Kidney (tissue), 13 donors: ENCODE measurements at regions not wholly inside any gene's neighbourhood (a gene's known extent, or its start where the extent isn't known, plus 50 kb on each side); places are given as distances from the start of the nearest gene placed in this dataset.

Experiments used
- DNase-seq, 5 donors: peaks; one replicate each; pipeline ENCODE4 v3.0.0-alpha.2; 2013 to 2020
- FAIRE-seq: peaks from 2 replicates; lab custom pipeline; 2012; peaks lifted over from hg19 to GRCh38; lab: Jason Lieb, UNC
- H3K27ac ChIP-seq, 2 donors: one replicate each; pipeline ENCODE4 v1.7.0; 2013; ENCODE audit warnings: low read depth in 2 of 2, low read length in 2 of 2, inconsistent platforms in 1 of 2
- H3K27me3 ChIP-seq: one replicate; pipeline ENCODE4 v1.7.1; 2013; ENCODE audit warnings: low read length, inconsistent platforms; ENCODE audit not compliant: control insufficient read depth, insufficient read depth
- H3K36me3 ChIP-seq, 3 donors: one replicate each; pipeline versions ENCODE4 v1.7.0 to v1.7.1; 2013; ENCODE audit warnings: low read length in 3 of 3, control low read depth in 1 of 3, inconsistent platforms in 1 of 3; ENCODE audit not compliant: insufficient read depth in 3 of 3, control insufficient read depth in 2 of 3
- H3K4me1 ChIP-seq, 3 donors: one replicate each; pipeline versions ENCODE4 v1.7.0 to v1.7.1; 2013; ENCODE audit warnings: low read length in 3 of 3, inconsistent platforms in 1 of 3, low read depth in 1 of 3; ENCODE audit not compliant: control insufficient read depth in 2 of 3, insufficient read depth in 2 of 3
- H3K4me3 ChIP-seq, 3 donors: one replicate each; pipeline versions ENCODE4 v1.7.0 to v1.8.1; 2013; ENCODE audit warnings: low read length in 3 of 3, control low read depth in 1 of 3, inconsistent platforms in 1 of 3
- H3K9ac ChIP-seq, 3 donors: one replicate each; pipeline versions ENCODE4 v1.7.0 to v1.7.1; 2013; ENCODE audit warnings: low read length in 3 of 3, control low read depth in 1 of 3, inconsistent platforms in 1 of 3
- H3K9me3 ChIP-seq, 3 donors: one replicate each; pipeline versions ENCODE4 v1.7.0 to v1.7.1; 2013; ENCODE audit warnings: low read length in 3 of 3, control low read depth in 1 of 3, inconsistent platforms in 1 of 3; ENCODE audit not compliant: control insufficient read depth in 2 of 3, insufficient read depth in 1 of 3
- intact Hi-C: fragments of 100-400 bp; cut with DNase I; formaldehyde crosslinking; loops from one replicate; pipeline ENCODE4 v1.11.1; 2022
- TF ChIP-seq, protein P1 (sequence below): IDR thresholded peaks from 3 replicates; pipeline ENCODE4 v1.5.1; 2012; ENCODE audit warnings: mild to moderate bottlenecking, moderate library complexity, borderline replicate concordance; ENCODE audit not compliant: insufficient read depth; ENCODE audit errors: extremely low read depth
- donor health status: control.
- donor health status: control.
- donor health status: control.
- donor health status: control.
- donor health status: control.
- donor health status: DM: yes; HTN: yes; CAD: no.
- donor health status: Normal renal cell carcinoma (clear cell type).

DNA sequence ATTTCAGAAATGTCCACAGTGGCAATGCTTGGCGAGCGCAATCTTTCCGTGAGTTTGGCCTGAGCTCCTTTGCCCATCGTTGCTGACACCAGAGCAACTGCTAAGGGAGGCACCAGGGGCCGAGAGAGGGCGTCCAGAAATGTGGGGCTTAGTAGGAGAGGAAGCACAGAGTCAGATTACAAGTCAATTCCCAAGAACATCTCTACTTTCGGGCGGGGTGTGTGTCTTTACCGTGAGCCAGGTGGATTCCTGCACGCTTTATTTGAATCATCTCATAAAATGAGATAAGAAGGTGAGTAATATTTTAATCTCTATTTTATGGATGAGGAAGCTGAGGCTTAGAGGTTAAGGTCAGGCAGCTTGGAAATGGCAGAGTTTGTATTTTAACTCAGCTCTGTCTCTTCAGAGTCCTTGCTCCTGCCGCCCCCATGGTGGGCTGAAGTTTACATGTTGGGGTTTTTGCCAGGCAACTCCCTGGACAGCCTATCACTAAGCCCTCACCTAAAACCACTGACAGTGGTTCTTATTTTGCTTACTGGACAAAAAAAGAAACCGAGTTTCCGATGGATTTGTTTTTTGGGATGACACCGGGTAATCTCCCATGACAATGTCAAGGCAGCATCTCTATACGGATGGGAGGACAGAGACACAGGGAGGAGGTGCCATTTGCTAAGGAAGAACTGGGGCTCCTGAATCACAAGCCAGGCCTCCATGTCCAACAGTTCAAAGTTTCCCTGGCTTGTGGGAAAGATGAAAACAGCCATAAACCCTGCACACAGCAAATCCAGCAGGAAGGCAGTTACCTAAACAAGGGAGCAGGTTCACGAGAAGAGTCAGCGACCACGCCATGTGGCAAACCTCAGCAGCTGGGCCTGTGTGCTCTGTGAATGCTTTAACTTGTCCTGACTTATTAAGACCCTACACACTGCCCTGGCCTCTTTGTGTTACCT lies 112.6 kb upstream of the SLC24A3 start:
- intact Hi-C loops: no loop called here
- H3K36me3 ChIP-seq: no peaks in the 10 kb centered on the region
- no peaks in the 10 kb centered on the region for H3K27me3 ChIP-seq
- no peak overlapping the region for H3K27ac ChIP-seq
- FAIRE-seq (no peak), DNase-seq (no peak)
- H3K9ac ChIP-seq: no peak overlapping the region
- no peaks in the 10 kb centered on the region for H3K9me3 ChIP-seq
- peaks cover 0 to 3% (median 0%) of the 10 kb centered on the region in 3 donors for H3K4me1 ChIP-seq
- TF ChIP-seq, protein P1, sequence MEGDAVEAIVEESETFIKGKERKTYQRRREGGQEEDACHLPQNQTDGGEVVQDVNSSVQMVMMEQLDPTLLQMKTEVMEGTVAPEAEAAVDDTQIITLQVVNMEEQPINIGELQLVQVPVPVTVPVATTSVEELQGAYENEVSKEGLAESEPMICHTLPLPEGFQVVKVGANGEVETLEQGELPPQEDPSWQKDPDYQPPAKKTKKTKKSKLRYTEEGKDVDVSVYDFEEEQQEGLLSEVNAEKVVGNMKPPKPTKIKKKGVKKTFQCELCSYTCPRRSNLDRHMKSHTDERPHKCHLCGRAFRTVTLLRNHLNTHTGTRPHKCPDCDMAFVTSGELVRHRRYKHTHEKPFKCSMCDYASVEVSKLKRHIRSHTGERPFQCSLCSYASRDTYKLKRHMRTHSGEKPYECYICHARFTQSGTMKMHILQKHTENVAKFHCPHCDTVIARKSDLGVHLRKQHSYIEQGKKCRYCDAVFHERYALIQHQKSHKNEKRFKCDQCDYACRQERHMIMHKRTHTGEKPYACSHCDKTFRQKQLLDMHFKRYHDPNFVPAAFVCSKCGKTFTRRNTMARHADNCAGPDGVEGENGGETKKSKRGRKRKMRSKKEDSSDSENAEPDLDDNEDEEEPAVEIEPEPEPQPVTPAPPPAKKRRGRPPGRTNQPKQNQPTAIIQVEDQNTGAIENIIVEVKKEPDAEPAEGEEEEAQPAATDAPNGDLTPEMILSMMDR: no peak
- no peak overlapping the region for H3K4me3 ChIP-seq

DNA sequence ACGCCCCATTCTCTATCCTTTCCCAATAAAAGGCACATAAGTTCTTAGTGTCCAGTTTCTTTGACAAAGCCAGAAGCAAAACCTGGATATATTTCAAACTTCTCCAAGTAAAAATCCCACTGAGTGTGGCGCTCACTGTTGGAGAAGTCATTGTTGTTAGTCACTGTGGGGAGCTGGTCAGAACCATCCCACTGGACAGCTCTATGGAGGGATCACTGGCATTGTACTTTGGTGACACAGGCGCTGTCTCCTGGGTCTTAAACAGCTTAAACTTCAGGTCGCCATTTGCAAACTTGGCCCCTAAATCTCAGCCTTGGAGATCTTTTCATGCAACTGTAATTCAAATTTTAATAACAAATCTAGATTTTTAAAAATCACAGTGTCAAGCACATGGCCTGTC lies 111.5 kb upstream of the SLC24A3 start:
- DNase-seq: no peak
- H3K4me3 ChIP-seq: no peak overlapping the region
- no peaks in the 10 kb centered on the region for H3K27me3 ChIP-seq
- intact Hi-C loops: no loop called here
- H3K27ac ChIP-seq: no peak overlapping the region
- H3K4me1 ChIP-seq: peaks cover 0 to 3% (median 0%) of the 10 kb centered on the region in 3 donors
- no peak overlapping the region for H3K9ac ChIP-seq
- no peak for FAIRE-seq
- no peaks in the 10 kb centered on the region for H3K9me3 ChIP-seq
- no peaks in the 10 kb centered on the region for H3K36me3 ChIP-seq
- TF ChIP-seq, protein P1: no peak

DNA sequence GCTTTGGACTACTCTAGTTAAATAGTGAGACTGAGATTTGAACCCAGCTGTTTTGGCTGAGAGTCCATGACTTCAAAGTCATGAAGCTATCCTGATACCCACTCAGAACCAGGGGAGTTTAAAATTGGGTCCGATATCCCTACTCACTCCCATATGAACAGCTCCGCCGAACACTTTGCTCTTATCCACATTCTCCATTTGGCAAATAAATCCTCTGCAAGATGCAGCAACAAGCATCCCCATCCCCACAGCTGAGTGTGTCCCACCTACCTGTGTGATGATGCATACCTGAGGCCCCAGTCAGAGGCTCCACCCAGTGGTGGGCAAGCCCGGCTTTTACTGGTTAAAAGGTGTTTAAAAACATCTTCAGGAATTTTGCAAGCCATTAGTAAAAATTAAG lies 108.3 kb upstream of the SLC24A3 start:
- no peak overlapping the region for H3K27ac ChIP-seq
- no peaks in the 10 kb centered on the region for H3K4me1 ChIP-seq
- DNase-seq: no peak
- intact Hi-C loops: no loop called here
- H3K9me3 ChIP-seq: no peaks in the 10 kb centered on the region
- TF ChIP-seq, protein P1: no peak
- no peak overlapping the region for H3K9ac ChIP-seq
- H3K36me3 ChIP-seq: no peaks in the 10 kb centered on the region
- no peaks in the 10 kb centered on the region for H3K27me3 ChIP-seq
- no peak overlapping the region for H3K4me3 ChIP-seq
- no peak for FAIRE-seq
